ENCODE measurements at regions not wholly inside any gene's neighbourhood (a gene's known extent, or its start where the extent isn't known, plus 50 kb on each side); places are given as distances from the start of the nearest gene placed in this dataset.

DNA sequence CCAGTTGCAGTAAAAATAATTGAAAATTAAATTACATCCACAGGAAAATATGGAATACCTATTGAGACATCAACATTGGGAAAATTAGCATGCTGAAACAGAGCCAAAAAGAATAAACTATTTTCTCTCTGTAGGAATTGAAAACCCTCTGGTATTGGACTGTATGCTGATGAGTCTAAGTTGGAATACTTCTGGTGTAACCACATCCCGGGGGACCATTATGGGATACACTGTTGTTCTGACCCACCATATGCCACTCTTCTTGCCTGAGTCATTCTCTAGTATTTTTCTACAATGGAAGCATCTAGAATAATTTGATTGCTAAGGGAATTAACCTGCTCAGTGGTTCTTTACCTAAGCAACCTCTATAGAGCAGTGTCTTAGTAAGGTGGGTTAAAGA is 640.7 kb upstream of the AGA start:
- Histone ChIP-seq H3K27me3 (ENCODE audit: control insufficient read depth in 3 of 3, insufficient read depth in 3 of 3, low read length in 3 of 3) (no peaks in the 10 kb centered on the region), H3K9ac (ENCODE audit: low read depth in 1 of 3, low read length in 3 of 3) (no peak overlapping the region), H3K4me1 (ENCODE audit: control insufficient read depth in 3 of 3, insufficient read depth in 3 of 3, low read length in 3 of 3) (no peaks in the 10 kb centered on the region), H3K27ac (ENCODE audit: low read depth, low read length) (no peak overlapping the region), H3K36me3 (ENCODE audit: control insufficient read depth in 3 of 3, insufficient read depth in 3 of 3, low read length in 3 of 3) (no peaks in the 10 kb centered on the region), H3K4me3 (ENCODE audit: low read length in 3 of 3) (no peak overlapping the region), H3K9me3 (ENCODE audit: control insufficient read depth in 3 of 3, low read length in 3 of 3) (no peaks in the 10 kb centered on the region)

DNA sequence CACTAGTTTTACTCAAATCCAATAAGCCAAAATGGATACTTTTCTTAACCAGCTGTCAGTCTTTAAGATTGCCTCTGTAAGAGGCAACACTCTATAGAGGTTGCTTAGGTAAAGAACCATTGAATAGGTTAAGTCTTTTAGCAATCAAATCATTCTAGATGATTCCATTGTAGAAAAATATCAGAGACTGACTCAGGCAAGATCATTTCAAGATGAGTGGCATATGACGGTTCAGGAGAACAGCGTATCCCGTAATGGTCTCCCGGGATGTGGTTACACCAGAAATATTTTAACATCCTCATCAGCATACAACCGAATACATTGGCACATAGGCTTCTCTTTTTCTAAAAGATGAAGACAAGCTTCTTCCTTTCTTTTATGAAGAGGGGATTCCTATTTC is 641.7 kb upstream of the AGA start:
- Histone ChIP-seq H3K9ac (ENCODE audit: low read depth in 1 of 3, low read length in 3 of 3) (no peak overlapping the region), H3K9me3 (ENCODE audit: control insufficient read depth in 3 of 3, low read length in 3 of 3) (no peaks in the 10 kb centered on the region), H3K4me3 (ENCODE audit: low read length in 3 of 3) (no peak overlapping the region), H3K4me1 (ENCODE audit: control insufficient read depth in 3 of 3, insufficient read depth in 3 of 3, low read length in 3 of 3) (no peaks in the 10 kb centered on the region), H3K27me3 (ENCODE audit: control insufficient read depth in 3 of 3, insufficient read depth in 3 of 3, low read length in 3 of 3) (no peaks in the 10 kb centered on the region), H3K27ac (ENCODE audit: low read depth, low read length) (no peak overlapping the region), H3K36me3 (ENCODE audit: control insufficient read depth in 3 of 3, insufficient read depth in 3 of 3, low read length in 3 of 3) (no peaks in the 10 kb centered on the region)

DNA sequence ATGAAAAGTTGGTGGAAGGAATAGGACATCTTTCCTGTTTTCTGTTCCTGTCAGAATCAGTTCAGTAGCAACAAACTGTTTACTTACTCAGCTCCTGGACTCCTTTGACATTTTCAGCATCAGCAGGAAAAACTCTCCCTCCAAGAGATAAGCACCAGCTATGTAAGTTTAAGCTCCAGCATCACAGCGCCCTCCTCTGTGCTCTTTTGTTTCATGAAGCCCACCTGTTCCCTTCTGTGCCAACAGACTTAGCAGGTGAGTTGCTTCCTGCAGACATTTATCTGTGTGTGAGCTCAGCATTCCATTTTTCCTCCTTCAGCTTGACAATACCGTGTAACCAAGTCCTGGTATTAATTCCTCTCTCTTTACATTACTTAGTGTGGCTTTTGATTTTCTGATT is 644.1 kb upstream of the AGA start:
- Histone ChIP-seq H3K36me3 (ENCODE audit: control insufficient read depth in 3 of 3, insufficient read depth in 3 of 3, low read length in 3 of 3) (no peaks in the 10 kb centered on the region), H3K9me3 (ENCODE audit: control insufficient read depth in 3 of 3, low read length in 3 of 3) (no peaks in the 10 kb centered on the region), H3K9ac (ENCODE audit: low read depth in 1 of 3, low read length in 3 of 3) (no peak overlapping the region), H3K27me3 (ENCODE audit: control insufficient read depth in 3 of 3, insufficient read depth in 3 of 3, low read length in 3 of 3) (no peaks in the 10 kb centered on the region), H3K4me1 (ENCODE audit: control insufficient read depth in 3 of 3, insufficient read depth in 3 of 3, low read length in 3 of 3) (no peaks in the 10 kb centered on the region), H3K4me3 (ENCODE audit: low read length in 3 of 3) (no peak overlapping the region), H3K27ac (ENCODE audit: low read depth, low read length) (no peak overlapping the region)

DNA sequence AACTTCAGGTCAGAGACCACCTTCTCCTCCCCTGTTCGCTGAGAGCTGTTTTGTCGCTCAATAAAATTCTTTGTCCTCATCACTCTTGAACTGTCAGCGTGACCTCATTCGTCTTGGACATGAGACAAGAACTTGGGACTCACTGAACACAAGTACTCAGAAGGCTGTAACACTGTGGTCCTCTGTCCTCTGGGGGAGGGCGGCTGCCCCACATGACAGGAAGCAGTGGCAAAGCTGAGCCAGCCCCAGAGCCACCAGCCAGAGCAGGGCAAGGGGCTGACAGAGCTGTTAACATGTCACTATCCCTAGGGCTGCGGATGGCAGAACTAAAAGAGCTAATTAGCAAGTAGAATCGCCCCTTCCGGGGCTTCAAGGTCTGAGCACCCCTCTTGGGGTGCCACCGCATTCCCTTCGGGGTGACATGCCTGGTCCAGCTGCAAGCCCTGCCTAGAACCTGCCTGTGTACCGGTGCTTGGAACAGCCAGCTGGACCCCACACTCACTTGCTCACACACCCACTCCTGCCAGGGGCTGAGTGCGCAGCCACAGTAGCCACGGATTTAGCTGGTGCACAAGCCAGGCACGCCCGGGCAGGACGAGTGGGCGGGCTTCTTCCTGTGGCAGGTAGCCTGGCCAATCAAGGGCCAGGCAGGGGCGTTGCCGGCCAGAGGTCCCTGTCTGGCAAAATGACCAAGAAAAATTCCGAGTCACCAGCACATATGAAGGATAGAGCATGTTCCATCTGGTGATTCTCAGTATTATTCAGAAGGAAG is 648.6 kb upstream of the AGA start:
- H3K4me3 ChIP-seq (ENCODE audit: low read length in 3 of 3) = no peak overlapping the region
- no peaks in the 10 kb centered on the region for H3K9me3 ChIP-seq (ENCODE audit: control insufficient read depth in 3 of 3, low read length in 3 of 3)
- H3K4me1 ChIP-seq (ENCODE audit: control insufficient read depth in 3 of 3, insufficient read depth in 3 of 3, low read length in 3 of 3) = no peaks in the 10 kb centered on the region
- no peaks in the 10 kb centered on the region for H3K36me3 ChIP-seq (ENCODE audit: control insufficient read depth in 3 of 3, insufficient read depth in 3 of 3, low read length in 3 of 3)
- H3K27ac ChIP-seq (ENCODE audit: low read depth, low read length) = no peak overlapping the region
- H3K9ac ChIP-seq (ENCODE audit: low read depth in 1 of 3, low read length in 3 of 3) = no peak overlapping the region
- no peaks in the 10 kb centered on the region for H3K27me3 ChIP-seq (ENCODE audit: control insufficient read depth in 3 of 3, insufficient read depth in 3 of 3, low read length in 3 of 3)

DNA sequence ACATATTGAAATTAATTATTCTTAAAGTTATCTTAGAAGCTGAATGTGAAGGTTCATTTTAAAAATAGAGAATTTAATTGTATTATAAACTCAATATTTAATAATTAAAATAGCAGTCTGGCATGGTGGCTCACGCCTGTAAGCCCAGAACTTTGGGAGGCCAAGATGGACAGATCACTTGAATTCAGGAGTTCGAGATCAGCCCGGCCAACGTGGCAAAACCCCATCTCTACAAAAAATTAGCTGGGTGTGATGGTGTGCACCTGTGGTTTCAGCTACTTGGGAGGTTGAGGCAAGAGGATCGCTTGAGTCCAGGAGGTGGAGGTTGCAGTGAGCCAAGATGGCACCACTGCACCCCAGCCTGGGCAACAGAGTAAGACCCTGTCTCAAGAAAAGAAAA is 659.9 kb upstream of the AGA start:
- H3K9me3 ChIP-seq (ENCODE audit: control insufficient read depth in 3 of 3, low read length in 3 of 3) = peaks cover 0 to 3% (median 2%) of the 10 kb centered on the region in 3 donors
- H3K27ac ChIP-seq (ENCODE audit: low read depth, low read length) = no peak overlapping the region
- H3K9ac ChIP-seq (ENCODE audit: low read depth in 1 of 3, low read length in 3 of 3) = no peak overlapping the region
- H3K4me3 ChIP-seq (ENCODE audit: low read length in 3 of 3) = no peak overlapping the region
- no peaks in the 10 kb centered on the region for H3K36me3 ChIP-seq (ENCODE audit: control insufficient read depth in 3 of 3, insufficient read depth in 3 of 3, low read length in 3 of 3)
- no peaks in the 10 kb centered on the region for H3K4me1 ChIP-seq (ENCODE audit: control insufficient read depth in 3 of 3, insufficient read depth in 3 of 3, low read length in 3 of 3)
- no peaks in the 10 kb centered on the region for H3K27me3 ChIP-seq (ENCODE audit: control insufficient read depth in 3 of 3, insufficient read depth in 3 of 3, low read length in 3 of 3)

DNA sequence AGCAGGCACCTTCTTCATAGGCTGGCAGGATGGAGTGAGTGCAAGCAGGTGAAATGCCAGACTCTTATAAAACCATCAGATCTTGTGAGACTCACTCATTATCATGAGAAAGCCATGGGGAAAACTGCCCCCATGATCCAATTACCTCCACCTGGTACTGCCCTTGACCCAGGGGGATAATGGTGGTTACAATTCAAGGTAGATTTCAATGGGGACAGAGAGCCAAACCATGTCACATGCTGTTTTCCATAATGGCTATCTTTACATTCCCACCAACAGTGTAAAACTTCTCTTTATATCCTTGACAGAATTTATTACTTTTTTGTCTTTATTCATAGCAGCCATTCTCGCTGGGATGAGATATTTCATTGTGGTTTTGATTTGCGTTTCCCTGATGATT is 663.0 kb upstream of the AGA start:
- H3K27ac ChIP-seq (ENCODE audit: low read depth, low read length) = no peak overlapping the region
- H3K4me3 ChIP-seq (ENCODE audit: low read length in 3 of 3) = no peak overlapping the region
- no peaks in the 10 kb centered on the region for H3K36me3 ChIP-seq (ENCODE audit: control insufficient read depth in 3 of 3, insufficient read depth in 3 of 3, low read length in 3 of 3)
- H3K9me3 ChIP-seq (ENCODE audit: control insufficient read depth in 3 of 3, low read length in 3 of 3) = peaks cover 0 to 3% (median 2%) of the 10 kb centered on the region in 3 donors
- H3K27me3 ChIP-seq (ENCODE audit: control insufficient read depth in 3 of 3, insufficient read depth in 3 of 3, low read length in 3 of 3) = no peaks in the 10 kb centered on the region
- no peak overlapping the region for H3K9ac ChIP-seq (ENCODE audit: low read depth in 1 of 3, low read length in 3 of 3)
- H3K4me1 ChIP-seq (ENCODE audit: control insufficient read depth in 3 of 3, insufficient read depth in 3 of 3, low read length in 3 of 3) = no peaks in the 10 kb centered on the region

DNA sequence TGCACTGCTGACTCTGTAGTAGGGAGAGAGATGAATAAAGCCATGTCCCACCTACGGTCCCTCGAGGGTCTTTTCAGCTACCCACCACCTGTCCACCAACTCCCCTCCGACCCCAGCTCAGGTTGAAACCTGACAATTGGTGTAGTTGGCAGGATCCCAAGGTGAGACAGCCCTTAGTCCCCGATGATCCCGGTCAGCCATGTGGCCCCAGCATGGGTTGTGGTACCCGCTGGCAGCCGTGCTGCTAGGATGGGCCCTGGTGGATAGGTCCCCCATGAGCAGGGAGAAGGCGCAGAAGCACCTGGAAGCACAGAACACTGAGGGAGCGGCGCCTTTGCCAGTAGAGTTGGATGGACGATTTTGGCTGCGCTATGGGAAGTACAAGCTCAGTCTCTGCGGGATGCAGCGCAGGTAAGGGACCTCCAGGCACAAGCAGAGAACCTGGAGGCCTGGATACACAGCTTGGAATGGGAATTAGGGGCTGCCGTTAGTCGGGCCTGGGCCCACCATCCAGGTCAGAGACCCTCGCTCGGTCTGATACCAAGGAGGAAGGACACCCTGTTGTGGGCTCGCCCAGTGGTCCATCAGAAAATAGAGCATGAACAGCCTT is 694.6 kb upstream of the AGA start:
- no peaks in the 10 kb centered on the region for H3K27me3 ChIP-seq (ENCODE audit: control insufficient read depth in 3 of 3, insufficient read depth in 3 of 3, low read length in 3 of 3)
- no peaks in the 10 kb centered on the region for H3K36me3 ChIP-seq (ENCODE audit: control insufficient read depth in 3 of 3, insufficient read depth in 3 of 3, low read length in 3 of 3)
- peaks cover 0 to 4% (median 0%) of the 10 kb centered on the region in 3 donors for H3K9me3 ChIP-seq (ENCODE audit: control insufficient read depth in 3 of 3, low read length in 3 of 3)
- no peak overlapping the region for H3K4me3 ChIP-seq (ENCODE audit: low read length in 3 of 3)
- no peaks in the 10 kb centered on the region for H3K4me1 ChIP-seq (ENCODE audit: control insufficient read depth in 3 of 3, insufficient read depth in 3 of 3, low read length in 3 of 3)
- H3K9ac ChIP-seq (ENCODE audit: low read depth in 1 of 3, low read length in 3 of 3) = no peak overlapping the region
- H3K27ac ChIP-seq (ENCODE audit: low read depth, low read length) = no peak overlapping the region

DNA sequence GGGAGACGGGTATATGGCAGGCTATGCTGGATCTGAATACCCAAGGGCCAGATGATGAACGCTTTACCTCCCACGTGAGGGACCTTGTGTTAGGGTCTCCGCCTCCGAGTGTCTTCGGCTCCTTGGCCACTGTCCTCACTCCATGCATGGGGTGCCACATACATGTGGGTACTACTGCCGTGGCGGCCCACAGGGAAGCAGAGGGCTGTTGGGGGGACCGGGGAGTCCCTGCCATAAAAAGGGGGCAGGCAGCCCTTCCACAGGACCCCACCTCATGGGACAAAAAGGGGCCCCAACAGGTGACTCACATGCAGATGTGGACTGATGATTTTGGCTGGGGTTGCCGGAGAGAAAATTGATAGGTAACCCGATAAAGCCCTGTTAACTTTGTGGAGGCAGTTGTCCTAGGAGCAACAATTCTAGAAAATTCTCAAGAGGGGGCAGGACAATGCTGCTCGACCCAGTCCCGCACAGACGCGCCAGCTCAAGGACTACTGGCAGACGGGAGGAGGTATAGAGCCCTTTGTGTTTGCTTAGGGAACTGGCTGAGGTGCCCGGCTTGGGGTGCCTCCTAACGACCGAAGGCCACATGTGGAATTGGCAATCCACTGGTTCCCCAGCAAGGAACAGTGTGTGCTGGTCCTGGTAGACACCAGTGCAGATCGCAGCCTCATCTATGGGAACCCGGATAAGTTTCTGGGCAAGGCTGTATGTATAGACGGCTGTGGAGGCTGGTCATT is 695.7 kb upstream of the AGA start:
- no peaks in the 10 kb centered on the region for H3K27me3 ChIP-seq (ENCODE audit: control insufficient read depth in 3 of 3, insufficient read depth in 3 of 3, low read length in 3 of 3)
- no peak overlapping the region for H3K9ac ChIP-seq (ENCODE audit: low read depth in 1 of 3, low read length in 3 of 3)
- H3K9me3 ChIP-seq (ENCODE audit: control insufficient read depth in 3 of 3, low read length in 3 of 3) = peaks cover 0 to 4% (median 0%) of the 10 kb centered on the region in 3 donors
- H3K36me3 ChIP-seq (ENCODE audit: control insufficient read depth in 3 of 3, insufficient read depth in 3 of 3, low read length in 3 of 3) = no peaks in the 10 kb centered on the region
- no peak overlapping the region for H3K27ac ChIP-seq (ENCODE audit: low read depth, low read length)
- no peak overlapping the region for H3K4me3 ChIP-seq (ENCODE audit: low read length in 3 of 3)
- no peaks in the 10 kb centered on the region for H3K4me1 ChIP-seq (ENCODE audit: control insufficient read depth in 3 of 3, insufficient read depth in 3 of 3, low read length in 3 of 3)

DNA sequence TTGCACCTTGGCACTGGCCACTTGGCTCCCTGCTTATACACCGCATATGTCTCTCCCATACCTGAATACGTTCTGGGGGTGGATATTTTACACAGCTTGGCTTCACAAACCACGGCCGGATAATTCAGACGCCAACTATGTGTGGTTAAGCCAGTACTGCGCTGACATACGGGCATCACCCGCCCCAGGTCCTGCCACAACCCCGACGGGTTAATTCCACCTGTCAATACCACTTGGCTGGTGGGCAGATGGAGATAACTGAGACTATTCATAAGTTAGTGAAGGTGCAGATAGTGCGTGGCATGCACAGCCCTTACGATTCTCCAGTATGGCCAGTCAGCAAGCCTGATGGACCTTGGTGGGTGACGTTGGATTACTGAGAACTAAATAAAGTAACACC is 696.3 kb upstream of the AGA start:
- Histone ChIP-seq H3K9me3 (ENCODE audit: control insufficient read depth in 3 of 3, low read length in 3 of 3) (peaks cover 0 to 4% (median 0%) of the 10 kb centered on the region in 3 donors), H3K4me1 (ENCODE audit: control insufficient read depth in 3 of 3, insufficient read depth in 3 of 3, low read length in 3 of 3) (no peaks in the 10 kb centered on the region), H3K27ac (ENCODE audit: low read depth, low read length) (no peak overlapping the region), H3K9ac (ENCODE audit: low read depth in 1 of 3, low read length in 3 of 3) (no peak overlapping the region), H3K4me3 (ENCODE audit: low read length in 3 of 3) (no peak overlapping the region), H3K27me3 (ENCODE audit: control insufficient read depth in 3 of 3, insufficient read depth in 3 of 3, low read length in 3 of 3) (no peaks in the 10 kb centered on the region), H3K36me3 (ENCODE audit: control insufficient read depth in 3 of 3, insufficient read depth in 3 of 3, low read length in 3 of 3) (no peaks in the 10 kb centered on the region)

DNA sequence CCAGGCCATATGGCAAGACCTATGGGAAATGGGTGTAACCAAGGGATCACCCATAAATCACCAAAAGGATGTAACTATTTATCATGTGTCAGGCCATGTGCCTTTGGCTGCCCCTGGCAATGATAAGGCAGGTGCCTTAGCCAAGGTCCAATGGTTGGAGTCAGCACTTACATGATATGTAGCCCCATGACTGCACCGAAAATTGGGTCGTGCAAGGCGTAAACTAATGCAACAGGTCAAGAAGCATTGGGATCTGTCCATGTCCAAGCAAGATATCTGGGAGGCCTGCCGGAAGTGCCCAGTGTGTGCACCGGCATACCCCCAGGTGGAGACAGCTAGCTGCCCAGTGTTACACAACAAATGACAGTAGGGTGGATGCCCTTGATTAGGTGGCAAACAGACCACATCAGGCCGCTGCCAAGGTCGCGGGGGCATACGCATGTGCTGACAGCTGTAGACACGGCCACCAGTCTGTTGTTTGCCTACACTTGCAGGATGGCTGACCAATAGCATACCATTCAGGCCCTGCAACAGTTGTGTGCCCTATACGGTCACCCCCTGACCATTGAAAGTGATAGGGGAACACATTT is 698.2 kb upstream of the AGA start:
- Histone ChIP-seq H3K27ac (ENCODE audit: low read depth, low read length) (no peak overlapping the region), H3K4me3 (ENCODE audit: low read length in 3 of 3) (no peak overlapping the region), H3K9ac (ENCODE audit: low read depth in 1 of 3, low read length in 3 of 3) (no peak overlapping the region), H3K9me3 (ENCODE audit: control insufficient read depth in 3 of 3, low read length in 3 of 3) (peaks cover 0 to 4% (median 0%) of the 10 kb centered on the region in 3 donors), H3K4me1 (ENCODE audit: control insufficient read depth in 3 of 3, insufficient read depth in 3 of 3, low read length in 3 of 3) (no peaks in the 10 kb centered on the region), H3K27me3 (ENCODE audit: control insufficient read depth in 3 of 3, insufficient read depth in 3 of 3, low read length in 3 of 3) (no peaks in the 10 kb centered on the region), H3K36me3 (ENCODE audit: control insufficient read depth in 3 of 3, insufficient read depth in 3 of 3, low read length in 3 of 3) (no peaks in the 10 kb centered on the region)

Measured in skeletal muscle tissue (tissue), 3 donors.